Ovary (tissue), 3 donors: ENCODE measurements at regions not wholly inside any gene's neighbourhood (a gene's known extent, or its start where the extent isn't known, plus 50 kb on each side); places are given as distances from the start of the nearest gene placed in this dataset.

Experiments
- EP300 ChIP-seq: sonication (generic); formaldehyde crosslinking; IDR thresholded peaks from one replicate; pipeline ENCODE4 v1.6.1; 2017; ENCODE audit warnings: antibody characterized with exemption
- TF ChIP-seq, protein P1 (sequence below), 3 donors: fragments of 450-650 bp in 2 of 3; fragments of 200-600 bp in 1 of 3; IDR thresholded peaks; one replicate each; pipeline versions ENCODE4 v1.5.1 to v1.8.0; 2016 to 2022; ENCODE audit warnings: antibody characterized with exemption in 3 of 3, mild to moderate bottlenecking in 1 of 3
- donor health status: DM: no; HTN: no; CAD: no.

DNA sequence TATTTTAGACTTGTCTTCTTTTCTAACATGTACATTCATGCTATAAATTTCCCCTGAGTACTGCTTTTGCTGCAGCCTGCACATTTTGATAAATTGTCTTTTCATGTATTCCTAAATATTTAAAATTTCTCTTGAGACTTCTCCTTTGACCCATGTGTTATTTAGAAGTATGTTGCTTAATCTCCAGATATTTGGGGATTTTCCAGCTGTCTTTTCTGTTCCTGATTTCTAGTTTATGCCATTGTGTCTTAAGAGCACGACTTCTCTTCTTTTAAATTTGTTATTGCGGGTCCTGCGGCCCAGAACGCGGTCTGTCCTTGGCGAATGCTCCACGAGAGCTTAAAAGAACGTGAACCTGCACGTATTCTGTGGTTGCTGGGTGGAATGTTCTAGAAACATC lies 136.4 kb downstream of the KIF26A start:
- TF ChIP-seq, protein P1, sequence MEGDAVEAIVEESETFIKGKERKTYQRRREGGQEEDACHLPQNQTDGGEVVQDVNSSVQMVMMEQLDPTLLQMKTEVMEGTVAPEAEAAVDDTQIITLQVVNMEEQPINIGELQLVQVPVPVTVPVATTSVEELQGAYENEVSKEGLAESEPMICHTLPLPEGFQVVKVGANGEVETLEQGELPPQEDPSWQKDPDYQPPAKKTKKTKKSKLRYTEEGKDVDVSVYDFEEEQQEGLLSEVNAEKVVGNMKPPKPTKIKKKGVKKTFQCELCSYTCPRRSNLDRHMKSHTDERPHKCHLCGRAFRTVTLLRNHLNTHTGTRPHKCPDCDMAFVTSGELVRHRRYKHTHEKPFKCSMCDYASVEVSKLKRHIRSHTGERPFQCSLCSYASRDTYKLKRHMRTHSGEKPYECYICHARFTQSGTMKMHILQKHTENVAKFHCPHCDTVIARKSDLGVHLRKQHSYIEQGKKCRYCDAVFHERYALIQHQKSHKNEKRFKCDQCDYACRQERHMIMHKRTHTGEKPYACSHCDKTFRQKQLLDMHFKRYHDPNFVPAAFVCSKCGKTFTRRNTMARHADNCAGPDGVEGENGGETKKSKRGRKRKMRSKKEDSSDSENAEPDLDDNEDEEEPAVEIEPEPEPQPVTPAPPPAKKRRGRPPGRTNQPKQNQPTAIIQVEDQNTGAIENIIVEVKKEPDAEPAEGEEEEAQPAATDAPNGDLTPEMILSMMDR (IDR thresholded peaks at IDR 0.05), result no peak
- no peak for TF ChIP-seq EP300
